Suprapubic skin (tissue), 4 donors: ENCODE measurements at regions not wholly inside any gene's neighbourhood (a gene's known extent, or its start where the extent isn't known, plus 50 kb on each side); places are given as distances from the start of the nearest gene placed in this dataset.

Source experiments
- EP300 ChIP-seq: sonication (generic); formaldehyde crosslinking; IDR thresholded peaks from one replicate; pipeline ENCODE4 v1.6.1; 2017; ENCODE audit warnings: antibody characterized with exemption
- POLR2A ChIP-seq, 2 donors: fragments of 450-650 bp; IDR thresholded peaks; one replicate each; pipeline ENCODE4 v1.6.1; 2017; ENCODE audit warnings: antibody characterized with exemption in 2 of 2, mild to moderate bottlenecking in 2 of 2, moderate library complexity in 2 of 2
- POLR2AphosphoS5 ChIP-seq, 3 donors: sonication (generic); formaldehyde crosslinking; IDR thresholded peaks; one replicate each; pipeline ENCODE4 v1.6.1; 2017; ENCODE audit warnings: antibody characterized with exemption in 3 of 3
- TF ChIP-seq, protein P1 (sequence below), 2 donors: fragments of 200-600 bp in 1 of 2; fragments of 450-650 bp in 1 of 2; sonication (generic) in 1 of 2; IDR thresholded peaks; one replicate each; pipeline ENCODE4 v1.5.1; 2016 to 2019; ENCODE audit warnings: antibody characterized with exemption in 2 of 2, mild to moderate bottlenecking in 1 of 2, moderate library complexity in 1 of 2

DNA sequence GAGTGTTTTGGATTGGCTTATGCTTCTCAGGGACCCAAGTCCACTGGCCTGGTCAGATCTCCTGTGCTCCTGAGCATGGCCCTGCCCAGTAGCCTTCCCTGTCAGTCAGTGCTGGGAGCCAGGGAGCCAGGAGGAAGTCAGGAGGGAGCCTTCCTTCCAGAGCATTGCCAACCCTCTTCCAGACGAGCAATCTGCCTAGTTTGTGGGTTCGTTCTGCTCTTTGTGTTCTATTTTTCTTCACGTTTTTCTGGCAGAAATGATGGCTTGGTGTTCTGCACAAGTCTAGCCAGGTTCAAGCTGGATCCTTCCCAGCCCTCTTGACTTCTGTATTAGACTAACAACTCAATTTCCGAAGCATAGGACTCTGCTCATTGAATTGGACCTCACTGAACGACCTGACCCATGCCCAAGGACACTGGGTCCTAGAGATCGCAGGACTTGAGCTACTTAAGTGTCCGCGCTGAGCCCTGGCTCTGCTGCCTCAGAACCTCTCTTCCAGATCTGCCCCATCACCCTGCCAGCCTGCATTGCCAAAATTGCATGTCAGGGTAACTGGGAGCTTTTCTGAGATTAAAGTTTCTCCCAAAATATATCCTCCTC is 76.2 kb upstream of the MPP7 start:
- TF ChIP-seq, protein P1, sequence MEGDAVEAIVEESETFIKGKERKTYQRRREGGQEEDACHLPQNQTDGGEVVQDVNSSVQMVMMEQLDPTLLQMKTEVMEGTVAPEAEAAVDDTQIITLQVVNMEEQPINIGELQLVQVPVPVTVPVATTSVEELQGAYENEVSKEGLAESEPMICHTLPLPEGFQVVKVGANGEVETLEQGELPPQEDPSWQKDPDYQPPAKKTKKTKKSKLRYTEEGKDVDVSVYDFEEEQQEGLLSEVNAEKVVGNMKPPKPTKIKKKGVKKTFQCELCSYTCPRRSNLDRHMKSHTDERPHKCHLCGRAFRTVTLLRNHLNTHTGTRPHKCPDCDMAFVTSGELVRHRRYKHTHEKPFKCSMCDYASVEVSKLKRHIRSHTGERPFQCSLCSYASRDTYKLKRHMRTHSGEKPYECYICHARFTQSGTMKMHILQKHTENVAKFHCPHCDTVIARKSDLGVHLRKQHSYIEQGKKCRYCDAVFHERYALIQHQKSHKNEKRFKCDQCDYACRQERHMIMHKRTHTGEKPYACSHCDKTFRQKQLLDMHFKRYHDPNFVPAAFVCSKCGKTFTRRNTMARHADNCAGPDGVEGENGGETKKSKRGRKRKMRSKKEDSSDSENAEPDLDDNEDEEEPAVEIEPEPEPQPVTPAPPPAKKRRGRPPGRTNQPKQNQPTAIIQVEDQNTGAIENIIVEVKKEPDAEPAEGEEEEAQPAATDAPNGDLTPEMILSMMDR (IDR thresholded peaks at IDR 0.05) = no peak
- TF ChIP-seq EP300 (no peak), POLR2AphosphoS5 (IDR thresholded peaks at IDR 0.05) (no peak), POLR2A (IDR thresholded peaks at IDR 0.05) (no peak)
